HCEC 1CT (cell line): ENCODE measurements at regions not wholly inside any gene's neighbourhood (a gene's known extent, or its start where the extent isn't known, plus 50 kb on each side); places are given as distances from the start of the nearest gene placed in this dataset.

Experiments used
- DNase-seq: peaks from one replicate; pipeline ENCODE4 v3.0.0-alpha.2; 2017

GRCh38 chr15:101550124-101550523 lies 60.6 kb upstream of the PCSK6 start:
- no peak for DNase-seq

GRCh38 chr15:101549647-101550046 lies 60.1 kb upstream of the PCSK6 start:
- DNase-seq: no peak

- no peak for DNase-seq
Measured at GRCh38 chr15:101547737-101548136, 58.2 kb upstream of the PCSK6 start.

DNA sequence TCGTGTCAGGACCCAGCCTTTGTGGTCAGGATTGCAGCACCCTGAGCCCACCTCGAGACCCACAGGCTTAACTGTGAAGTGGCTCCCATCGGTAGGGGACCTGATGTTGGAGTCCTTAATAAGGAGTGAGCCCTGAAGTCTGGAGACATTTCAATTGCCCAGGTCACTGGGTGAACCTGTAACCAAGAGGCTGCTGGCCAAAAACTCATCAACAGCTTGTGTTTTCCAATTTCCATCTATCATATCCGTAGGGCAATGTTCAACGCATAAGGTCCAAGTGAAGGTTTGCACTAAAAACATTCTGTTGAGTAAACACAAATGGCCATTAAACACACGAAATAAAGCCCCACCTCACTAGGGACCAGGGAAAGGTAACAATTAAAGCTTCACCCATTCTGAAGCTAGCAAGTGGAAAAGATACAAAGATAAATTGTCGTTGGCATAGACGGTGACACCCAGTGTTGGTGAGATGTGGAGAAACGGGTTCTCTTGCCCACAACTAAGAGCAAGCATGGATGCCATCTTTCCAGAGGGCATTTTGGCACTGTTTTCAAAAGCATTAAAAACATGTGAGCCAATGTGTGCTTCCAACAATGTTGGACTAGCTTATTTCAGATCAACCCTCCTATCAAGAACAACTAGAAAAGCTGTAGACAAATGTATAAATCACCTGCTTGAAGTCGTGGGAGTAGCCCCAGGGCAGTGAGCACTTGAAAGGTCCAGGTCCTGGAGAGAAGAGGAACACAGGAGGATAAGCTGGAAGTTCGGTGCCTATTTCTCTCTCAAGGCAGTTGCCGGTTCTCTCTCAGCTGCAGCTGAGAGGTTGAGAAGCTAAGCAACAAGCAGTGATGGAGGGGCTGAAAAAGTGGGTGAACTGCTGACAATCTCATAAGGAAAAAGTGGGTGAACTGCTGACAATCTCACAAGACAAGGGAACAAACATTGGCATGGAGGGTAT lies 56.3 kb upstream of the PCSK6 start:
- DNase-seq: no peak

DNA sequence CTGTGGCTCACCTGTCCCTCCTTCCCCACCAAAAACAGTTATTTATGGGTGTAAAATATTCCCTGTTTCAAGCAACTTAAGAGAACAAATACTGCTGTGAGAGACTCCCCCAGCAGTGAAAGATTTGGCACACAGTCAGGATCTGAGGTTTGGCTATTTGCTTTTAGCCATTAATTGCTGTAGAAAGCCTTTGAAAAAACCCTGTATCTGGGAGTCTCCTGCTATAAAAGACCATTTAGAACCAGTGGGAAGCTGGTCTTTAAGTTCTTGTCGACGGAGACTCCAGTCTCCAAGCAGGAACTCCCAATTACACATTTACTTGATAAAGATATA lies 55.1 kb upstream of the PCSK6 start:
- no peak for DNase-seq

- no peak for DNase-seq
Measured at GRCh38 chr15:101543926-101544612, 54.6 kb upstream of the PCSK6 start.

- DNase-seq: no peak
Measured at GRCh38 chr15:101543431-101543830, 53.9 kb upstream of the PCSK6 start.

DNA sequence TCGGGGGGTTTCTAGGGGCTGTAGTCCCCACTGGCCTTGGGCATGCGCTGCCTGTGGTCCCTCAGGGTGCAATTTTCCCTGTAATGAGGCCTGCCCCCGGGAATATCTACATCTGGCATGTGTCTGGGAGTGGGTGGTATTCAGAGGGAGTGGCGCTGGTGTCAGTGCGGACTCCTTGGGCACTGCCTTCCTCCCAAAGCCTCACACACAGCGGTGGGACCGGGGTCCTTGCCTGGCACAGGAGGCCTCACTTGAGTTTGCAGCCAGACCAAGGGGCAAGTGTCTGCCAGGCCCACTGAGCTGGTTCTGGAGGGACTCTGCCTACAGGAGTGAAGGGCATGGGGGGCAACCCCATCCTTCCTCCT lies 53.5 kb upstream of the PCSK6 start:
- no peak for DNase-seq

DNA sequence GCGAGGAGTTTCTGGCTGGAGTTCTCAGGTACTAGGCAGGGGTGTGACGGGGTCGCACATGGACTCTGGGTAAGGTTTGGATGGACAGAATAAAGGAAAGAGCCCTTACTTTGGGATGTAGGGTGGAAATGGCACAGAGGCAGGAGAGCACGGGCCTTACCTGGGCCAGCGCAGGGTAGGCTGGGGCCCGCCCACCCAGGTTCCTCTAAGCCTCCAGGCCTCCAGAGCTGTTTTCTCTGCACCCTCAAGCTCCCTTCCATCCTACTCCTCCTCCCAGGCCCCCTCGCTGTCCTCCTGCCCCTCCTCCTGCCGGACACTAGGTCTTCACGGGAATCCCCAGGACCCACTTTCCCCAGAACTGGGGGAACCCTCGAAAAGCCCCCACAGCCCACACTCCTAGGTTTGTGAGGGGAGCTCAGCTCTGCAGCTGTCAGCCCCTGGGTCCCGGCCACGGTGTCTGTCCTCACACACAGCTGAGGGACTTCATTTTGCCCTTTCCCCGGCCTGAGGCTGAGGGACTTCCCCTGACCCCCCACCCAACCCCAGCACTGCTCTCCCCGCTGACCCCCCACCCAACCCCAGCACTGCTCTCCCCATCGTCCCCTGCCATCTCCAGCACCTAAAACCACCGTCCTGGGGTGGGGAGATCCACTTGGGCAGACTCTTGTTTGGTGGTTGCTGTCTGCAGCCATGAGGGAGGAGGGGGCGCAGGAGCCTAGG lies 53.0 kb upstream of the PCSK6 start:
- DNase-seq: no peak

DNA sequence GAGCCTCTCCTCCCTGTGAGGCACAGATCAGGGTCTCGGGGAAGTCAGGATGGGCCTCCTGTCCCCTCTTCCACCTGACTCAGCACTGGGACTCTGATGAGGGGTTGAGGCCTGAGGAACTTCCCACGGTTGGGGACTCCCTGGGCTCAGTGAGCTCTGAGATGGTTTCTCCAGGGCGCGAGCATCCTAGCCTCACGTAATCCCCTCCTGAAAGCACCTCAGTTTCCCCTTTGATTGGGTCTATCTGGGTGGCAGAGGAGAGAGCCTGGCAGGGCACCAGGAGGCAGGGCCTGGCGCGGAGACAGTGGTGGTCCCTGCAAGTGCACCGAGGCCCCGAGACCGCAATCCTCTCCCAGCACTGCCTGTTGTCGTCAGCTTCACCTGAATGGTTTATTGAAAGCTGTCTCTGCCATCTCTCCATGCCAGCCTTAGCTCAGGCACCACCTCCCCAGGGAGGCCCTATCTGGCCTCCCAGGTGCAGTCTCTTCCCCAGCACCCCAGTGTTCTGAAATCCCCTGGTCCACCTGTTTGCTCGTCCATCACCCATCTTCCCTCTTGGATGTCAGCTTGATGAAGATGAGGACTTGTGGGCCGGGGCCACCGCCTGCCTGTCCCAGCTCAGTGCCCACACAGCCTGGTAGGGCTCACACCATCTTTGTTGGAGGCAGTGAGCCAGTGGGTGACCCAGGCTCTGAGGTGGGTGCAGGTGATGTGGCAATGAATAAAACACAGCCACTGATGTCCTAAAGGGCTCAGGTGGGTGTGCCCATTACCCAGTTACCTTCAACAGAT lies 52.2 kb upstream of the PCSK6 start:
- no peak for DNase-seq

DNA sequence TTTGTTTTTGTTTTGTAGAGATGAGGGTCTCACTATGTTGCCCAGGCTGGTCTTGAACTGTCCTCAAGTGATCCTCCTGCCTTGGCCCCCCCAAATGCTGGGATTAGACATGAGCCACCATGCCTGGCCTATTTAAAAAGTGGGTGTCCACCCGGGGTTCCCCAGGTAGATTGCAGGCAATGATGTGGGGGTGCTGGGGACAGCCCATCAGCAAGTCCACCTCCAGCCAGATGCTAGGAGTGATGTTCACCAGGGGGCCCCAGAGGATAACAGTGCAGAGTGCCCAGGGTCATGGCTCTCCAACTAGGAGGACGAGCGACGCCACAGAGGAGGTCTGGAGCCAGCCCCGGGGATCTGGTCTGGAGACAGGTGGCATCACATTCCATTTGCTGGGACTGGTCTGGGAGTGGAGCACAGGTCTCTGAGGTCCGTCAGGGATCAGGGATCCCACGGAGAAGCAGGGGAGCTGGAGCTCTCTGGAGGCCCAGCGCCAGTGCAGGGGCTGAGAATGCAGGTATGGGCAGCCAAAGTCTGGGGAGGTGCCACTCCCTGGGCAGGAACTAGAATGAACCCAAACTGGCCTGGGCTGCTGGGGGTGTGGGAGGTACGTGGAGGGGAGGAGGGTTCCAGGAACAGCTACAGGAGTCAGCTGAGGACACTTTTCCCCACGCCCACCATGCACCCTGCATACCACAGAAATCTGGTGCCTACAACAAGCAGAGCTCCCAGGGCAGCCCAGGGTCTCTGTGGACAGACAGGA lies 51.2 kb upstream of the PCSK6 start:
- no peak for DNase-seq

- no peak for DNase-seq
Measured at GRCh38 chr15:101539930-101540329, 50.4 kb upstream of the PCSK6 start.

DNA sequence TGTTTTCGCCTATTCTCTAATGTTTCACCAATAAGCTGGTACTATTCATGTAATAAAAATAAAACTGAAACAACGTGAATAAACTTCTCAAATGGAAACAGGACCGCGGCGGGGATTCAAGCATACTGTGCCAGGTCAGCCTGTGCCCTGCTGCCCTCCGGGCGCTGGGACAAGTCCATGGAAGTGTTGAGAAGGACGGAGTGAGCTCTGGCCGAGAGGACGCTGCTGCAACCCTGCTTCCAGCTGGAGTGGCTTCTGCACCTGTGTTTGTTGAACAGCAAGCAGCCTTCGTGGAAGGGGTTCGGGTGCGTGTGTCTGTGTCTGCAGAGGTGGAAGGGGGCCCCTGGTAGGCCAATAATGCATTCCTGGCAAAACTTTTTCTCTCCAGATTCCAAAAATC lies 50.0 kb upstream of the PCSK6 start:
- no peak for DNase-seq
